HG02642 (cell line): ENCODE measurements at regions not wholly inside any gene's neighbourhood (a gene's known extent, or its start where the extent isn't known, plus 50 kb on each side); places are given as distances from the start of the nearest gene placed in this dataset.
"Not testable (repeated sequence)": the region's sequence is repeated elsewhere in the genome, so short reads cannot be mapped to it uniquely, and the experiment has no call there.

Experiments used
- ATAC-seq: cut with Tn5 transposase; IDR thresholded peaks from one replicate; pipeline ENCODE4 v1.9.1; 2021; ENCODE audit warnings: mild to moderate bottlenecking; ENCODE audit not compliant: unreplicated experiment, poor library complexity

DNA sequence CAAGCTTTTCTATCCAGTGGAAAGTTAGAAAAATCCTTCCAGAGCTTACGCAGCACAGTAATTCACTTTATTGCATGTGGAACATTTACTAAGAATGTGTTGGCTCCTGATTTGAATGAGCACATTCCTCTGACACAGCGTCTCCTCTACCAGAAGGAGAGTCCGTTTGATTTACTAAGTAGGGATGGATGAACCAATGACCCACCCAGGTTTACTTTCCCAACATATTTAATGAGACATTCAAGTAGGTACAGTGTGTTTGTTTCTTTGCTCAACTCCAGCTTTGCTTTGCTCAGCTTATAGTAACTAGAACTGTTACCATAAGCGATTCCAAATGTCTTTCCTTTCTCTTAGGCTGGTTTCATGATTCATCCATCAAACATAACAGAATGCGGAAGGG is 161.7 kb downstream of the SMARCA1 start:
- no peak for ATAC-seq

DNA sequence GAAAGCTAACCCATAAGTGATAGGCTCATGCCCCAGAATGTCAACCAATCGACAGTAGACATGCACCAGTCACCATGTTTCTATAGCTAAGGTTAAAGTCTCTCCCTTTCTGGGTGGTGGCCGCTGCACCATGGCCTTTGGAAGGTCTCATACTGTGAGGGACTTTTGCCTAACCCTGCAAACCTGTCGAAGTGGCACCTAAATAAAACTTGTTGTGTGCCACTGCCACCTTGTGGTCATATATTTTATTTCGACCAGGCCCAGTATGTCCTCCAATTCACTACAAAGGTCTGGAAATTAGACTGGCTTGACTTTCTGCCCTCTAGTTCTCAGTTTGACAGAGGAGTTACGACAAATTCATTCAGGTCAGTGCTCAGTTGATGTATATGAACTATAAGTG is 163.1 kb downstream of the SMARCA1 start:
- ATAC-seq = peak; percentile 80

DNA sequence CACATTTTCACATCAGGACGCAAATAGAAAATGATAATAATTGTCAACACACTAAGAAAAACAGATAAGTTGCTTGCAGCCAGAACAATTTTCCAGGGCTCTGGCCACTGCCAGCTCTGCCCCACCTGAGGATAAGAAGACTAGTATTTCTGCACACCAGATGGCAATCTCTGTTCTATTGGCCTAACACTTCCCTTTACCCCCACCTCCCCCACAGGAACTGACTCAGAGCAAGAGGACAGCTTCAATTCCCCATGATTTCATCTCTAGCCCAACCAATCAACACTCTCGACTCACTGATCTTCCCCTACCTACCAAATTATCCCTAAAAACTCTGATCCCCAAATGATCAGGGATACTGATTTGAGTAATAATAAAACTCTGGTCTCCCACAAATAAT is 164.0 kb downstream of the SMARCA1 start:
- no peak for ATAC-seq

DNA sequence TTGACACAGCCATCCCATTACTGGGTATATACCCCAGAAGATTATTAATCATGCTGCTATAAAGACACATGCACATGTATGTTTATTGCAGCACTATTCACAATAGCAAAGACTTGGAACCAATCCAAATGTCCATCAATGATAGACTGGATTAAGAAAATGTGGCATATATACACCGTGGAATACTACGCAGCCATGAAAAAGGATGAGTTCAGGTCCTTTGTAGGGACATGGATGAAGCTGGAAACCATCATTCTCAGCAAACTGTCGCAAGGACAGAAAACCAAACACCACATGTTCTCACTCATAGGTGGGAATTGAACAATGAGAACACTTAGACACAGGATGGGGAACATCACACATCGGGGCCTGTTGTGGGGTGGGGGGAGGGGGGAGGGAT is 165.9 kb downstream of the SMARCA1 start:
- not testable (repeated sequence) for ATAC-seq

DNA sequence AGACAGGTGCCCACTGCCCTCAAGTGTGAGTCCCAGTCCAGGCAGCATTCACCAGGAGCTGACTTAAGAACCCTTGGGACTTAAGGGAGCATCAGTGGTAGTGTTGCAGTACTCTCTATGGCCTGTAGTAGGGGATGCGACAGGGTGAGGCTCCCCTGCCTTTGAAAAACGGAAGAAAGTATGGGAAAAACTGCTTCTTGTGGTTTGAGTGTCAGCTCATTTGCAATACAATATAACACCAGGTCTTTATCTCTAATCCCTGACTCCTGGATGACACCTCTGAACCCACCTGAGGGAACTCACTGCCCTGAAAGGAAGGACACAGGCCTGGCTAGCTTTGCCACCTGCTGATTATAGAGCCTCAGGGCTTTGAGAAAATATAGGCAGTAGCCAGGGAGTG is 176.0 kb downstream of the SMARCA1 start:
- no peak for ATAC-seq

DNA sequence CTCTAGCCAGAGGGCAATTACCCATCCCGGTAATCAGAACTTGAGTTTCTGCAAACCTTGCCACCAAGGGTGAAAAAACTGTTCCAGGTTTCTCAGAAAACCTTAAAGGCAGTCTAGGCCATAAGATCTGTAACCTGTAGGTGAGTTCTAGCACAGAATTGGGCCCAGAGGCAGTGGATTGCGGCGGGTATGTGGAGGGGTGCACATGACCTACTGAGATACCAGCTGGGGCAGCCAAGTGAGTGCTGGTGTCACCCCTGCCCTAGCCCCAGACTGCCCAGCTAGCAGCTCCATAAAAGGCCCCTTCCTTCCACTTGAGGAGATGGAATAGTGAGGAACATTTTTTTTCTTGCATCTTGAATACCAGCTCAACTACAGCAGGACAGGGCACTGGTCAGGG is 176.7 kb downstream of the SMARCA1 start:
- no peak for ATAC-seq

DNA sequence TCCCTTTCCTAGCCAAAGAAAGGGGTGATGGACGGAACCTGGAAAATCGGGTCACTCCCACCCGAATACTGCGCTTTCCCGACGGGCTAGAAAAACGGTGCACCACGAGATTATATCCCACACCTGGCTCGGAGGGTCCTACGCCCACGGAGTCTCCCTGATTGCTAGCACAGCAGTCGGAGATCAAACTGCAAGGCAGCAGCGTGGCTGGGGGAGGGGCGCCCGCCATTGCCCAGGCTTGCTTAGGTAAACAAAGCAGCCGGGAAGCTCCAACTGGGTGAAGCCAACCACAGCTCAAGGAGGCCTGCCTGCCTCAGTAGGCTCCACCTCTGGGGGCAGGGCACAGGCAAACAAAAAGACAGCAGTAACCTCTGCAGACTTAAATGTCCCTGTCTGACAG is 186.0 kb downstream of the SMARCA1 start:
- not testable (repeated sequence) for ATAC-seq

DNA sequence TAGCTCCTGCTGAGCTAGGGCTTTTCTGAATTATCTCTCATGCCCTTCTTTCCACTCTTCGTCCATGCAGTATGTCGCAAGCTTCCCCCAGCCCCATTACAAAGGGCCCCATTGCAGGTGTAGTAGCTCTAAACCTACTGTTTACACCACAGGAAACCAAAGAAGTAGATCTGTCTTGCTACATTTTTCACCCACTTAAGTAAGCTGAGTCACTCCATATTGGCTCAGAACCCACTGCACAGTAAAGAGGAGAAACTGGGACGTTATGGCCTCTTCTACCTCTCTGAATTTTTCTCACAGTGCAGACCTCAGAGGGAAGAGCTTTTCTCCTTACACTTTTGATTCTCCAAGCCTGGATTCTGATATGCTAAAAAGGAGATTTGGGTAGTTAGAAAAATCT is 200.2 kb downstream of the SMARCA1 start:
- no peak for ATAC-seq

DNA sequence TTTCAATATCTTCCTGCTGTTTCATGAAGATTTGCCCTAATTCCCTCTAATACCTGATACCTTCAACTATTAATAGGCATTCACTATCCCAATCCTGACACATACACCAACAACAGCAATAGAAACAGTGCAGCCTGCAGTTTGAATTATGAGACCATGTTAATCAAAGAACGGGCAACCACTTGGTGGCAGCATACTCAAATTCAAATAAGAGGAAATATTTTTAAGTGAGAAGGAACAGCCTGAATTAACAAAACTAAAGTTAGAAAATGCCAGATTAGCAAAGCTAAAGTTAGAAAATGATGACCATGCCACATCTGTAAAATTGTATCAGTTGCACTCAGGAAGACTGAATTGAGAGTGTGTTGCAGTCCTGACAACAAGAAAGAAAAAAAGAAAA is 204.9 kb downstream of the SMARCA1 start:
- no peak for ATAC-seq

DNA sequence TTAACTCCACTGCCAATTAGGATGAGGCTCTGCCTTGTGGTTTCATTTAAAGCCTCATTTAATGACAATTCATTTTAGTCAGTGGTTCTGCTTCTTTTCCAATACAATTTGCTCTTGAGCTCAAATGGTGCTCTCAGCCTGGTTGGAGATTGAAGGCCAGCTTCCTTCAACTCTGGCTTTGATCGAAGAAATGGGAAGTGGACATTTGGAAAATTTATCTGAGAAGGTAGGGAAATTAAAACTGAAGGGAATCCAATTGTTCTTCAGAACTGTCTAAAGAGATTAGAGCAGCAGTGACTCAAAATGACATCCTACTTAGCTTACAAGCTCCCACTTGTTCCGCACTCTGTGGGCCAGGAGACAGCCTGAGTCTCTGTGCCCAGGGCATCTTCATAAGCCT is 206.8 kb downstream of the SMARCA1 start:
- no peak for ATAC-seq

DNA sequence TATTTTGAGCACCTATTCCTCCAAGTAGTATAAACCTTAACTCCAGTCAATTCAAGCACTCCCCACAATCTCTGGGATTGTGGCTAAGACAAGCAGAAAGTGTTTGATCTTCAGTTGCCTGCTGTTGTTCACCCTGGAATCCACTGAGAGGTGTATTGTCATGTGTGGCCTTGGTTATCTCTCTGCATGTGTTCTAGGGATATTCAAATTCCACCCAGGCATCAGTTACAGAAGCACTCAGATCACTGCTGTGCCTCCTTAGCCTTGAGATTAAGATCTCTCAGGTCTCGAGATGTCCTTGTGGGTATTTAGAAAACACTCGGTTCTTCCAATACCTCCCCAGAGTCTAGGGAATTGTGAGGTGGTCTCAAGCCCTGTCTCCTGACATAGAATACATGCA is 213.3 kb downstream of the SMARCA1 start:
- no peak for ATAC-seq

DNA sequence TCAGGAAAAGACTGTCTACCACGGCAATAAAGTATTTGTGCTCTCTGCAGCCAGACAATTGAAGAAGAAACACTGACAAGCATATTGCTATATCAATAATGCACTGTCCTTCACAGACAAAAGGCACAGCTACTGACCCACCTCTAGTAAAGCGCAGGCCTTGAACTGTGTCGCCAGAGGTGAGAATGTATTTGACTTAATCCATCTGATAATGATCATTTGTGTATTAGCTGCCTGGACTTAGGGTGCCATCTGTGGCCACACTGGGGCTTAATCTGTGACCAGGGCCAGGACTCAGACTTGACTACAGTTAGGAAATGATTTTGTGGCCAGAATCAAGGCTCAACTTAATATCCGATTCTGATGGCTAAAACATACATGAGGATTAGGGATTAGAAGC is 260.4 kb downstream of the SMARCA1 start:
- no peak for ATAC-seq

DNA sequence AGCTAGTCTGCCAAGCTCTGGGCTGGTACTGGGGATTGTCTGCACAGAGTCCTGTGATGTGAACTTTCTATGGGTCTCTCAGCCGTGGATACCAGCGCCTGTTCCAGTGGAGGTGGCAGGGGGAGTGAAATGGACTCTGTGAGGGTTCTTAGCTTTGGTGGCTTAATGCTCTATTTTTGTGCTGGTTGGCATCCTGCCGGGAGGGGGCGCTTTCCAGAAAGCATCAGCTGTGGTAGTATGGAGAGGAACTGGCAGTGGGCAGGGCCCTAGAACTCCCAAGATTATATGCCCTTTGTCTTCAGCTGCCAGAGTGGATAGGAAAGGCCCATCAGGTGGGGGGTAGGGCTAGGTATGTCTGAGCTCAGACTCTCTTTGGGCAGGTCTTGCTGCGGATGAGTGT is 267.8 kb downstream of the SMARCA1 start:
- not testable (repeated sequence) for ATAC-seq

DNA sequence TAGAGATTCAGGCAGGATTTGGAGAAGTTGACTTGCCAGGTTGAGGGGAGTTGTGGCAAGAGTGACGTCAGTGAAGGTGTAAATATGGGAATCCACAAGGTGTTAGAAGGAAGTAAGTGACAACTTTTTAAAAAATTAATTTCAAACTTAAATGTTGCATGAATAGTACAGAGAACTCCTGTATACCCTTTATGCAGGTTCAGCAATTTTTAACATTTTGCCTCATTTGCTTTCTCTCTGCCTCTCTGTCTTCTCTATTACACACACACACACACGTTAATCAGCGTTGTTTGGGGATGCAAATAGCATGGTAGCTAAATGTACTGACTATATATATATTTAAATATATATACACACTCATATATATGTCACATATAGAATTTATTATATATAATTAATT is 273.7 kb downstream of the SMARCA1 start:
- ATAC-seq = no peak

DNA sequence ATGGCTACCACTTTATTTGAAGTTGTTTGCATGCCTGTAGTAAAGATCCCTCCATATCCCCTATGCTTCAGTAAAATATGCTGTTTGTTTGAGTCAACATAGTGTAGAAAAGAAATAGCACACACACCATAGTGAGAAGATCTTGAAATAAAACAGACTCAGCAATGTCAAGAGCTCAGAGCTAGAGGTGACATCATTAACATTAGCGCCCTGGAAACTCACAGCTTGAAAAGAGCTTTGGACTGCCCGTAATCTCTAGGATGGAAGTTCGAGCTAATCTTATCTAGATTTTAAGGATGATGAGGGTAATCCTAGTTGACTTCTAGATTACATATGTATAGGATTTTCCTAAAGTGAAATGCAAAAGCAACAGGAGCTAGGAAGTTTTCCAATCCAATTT is 275.6 kb downstream of the SMARCA1 start:
- no peak for ATAC-seq

DNA sequence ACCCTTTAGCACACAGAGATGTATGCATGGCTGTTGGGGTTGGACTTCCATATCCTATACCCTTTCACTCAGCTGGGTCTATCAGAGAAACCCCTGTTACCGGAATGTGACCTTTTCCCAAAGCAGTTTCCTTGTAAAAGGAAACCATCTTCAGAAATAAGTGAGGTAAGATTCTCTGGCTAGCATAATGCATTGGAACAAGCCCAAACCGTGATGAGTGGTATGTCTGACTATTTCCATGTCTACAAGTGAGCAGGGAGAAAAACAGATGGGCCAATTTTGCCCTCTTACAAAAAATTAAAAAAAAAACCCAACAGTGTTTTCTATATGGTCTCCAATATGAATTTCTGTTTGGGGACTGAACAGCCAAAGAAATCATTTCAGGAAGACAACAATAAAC is 283.9 kb downstream of the SMARCA1 start:
- no peak for ATAC-seq

DNA sequence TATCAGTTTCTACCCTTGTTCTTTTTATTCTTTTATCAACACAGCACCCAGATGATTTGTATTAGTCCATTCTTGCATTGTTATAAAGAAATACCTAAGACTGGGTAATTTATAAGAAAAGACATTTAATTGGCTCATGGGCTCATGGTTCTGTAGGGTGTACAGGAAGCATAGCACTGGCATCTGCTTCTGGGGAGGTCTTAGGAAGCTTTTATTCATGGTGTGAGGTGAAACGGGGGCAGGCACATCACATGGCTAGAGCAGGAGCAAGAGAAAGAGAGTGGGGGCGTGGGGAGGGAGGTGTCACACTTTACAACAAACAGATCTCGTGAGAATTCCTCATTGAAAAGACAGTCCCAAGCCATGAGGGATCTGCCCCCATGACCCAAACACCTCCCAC is 285.3 kb downstream of the SMARCA1 start:
- no peak for ATAC-seq

DNA sequence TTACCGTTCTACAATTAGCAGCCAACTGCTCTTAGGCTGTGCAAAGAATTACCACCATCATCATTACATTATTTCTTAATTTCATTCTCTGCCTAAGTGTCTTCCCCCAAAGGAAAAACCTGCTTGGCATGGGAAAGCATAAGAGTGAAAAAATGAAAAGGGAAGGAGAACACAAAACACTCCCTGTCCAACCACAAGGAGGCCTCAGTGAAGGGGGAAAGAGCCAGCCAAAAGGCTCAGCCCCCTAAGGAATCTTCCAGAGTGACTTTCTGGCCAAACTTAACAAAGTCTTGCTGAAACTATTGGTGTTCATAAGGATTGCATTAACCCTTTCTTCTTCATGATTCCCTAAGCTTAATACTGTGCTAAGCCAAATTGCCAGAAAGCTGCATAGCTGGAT is 287.4 kb downstream of the SMARCA1 start:
- no peak for ATAC-seq

DNA sequence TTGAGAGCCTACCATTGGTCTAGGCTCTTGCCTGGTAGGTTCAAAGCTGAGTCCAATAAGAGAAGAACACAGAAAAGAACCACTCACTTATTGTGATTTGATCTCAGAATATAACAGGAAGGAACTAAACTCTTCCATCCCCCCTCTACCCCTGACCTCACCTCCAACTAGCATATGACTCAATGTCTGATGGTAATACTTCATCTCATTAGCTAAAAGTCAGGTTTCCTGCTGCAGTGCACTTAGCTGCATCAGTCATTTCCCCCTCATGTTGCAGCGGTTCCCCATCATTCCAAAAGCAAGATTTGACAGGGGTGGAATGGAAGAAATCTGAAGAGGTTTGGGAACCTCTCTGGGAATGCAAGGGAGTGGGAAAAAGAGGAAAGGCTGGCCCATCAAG is 289.5 kb downstream of the SMARCA1 start:
- ATAC-seq = no peak

DNA sequence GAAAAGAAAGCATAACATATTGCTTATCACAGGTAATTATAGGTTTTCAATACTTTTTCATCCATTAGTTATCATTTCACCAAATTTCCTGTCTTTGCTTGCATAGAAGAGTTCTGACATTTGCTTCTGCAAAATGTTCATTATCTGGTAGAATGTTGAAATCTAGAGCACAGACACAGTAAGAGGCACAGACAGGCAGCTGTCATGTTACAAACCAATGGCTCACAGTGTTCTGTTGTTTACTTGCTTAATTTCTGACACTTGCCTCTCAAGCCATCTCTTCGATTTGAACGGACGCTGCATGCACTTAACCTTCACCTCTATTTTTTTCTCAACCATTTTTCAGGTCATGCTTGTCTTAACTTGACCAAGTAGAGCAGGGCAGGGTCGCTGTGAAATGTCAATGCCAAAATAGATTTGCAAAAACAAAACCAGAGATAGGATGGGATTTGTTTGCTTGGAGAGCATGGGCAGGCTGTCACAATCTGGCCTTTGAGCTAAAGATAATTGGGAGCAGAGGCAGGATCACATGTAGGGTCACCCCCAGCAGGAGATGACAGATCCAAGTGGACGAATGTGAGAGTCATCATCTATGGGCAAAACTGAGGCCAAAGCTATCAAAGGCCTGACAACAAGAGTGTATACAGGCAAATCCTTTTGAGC is 292.3 kb downstream of the SMARCA1 start:
- no peak for ATAC-seq

DNA sequence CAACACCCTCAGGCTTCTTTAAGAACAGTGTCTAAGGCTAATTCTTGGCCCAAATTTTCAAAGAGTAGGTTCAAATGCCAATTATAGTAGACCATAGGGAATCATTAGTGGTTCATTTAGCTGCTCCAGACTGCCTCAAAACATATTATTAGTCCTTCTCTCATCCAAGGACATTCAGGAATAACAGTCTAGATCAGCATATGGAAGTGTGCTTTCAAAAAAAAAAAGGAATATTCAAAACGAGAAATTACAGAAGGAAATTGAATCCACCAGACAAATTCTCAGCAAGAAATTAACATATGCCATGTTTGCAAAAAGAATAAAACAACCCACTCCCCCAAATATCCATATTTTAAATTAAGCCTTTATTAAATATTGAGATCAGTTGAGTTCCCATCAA is 293.1 kb downstream of the SMARCA1 start:
- no peak for ATAC-seq

DNA sequence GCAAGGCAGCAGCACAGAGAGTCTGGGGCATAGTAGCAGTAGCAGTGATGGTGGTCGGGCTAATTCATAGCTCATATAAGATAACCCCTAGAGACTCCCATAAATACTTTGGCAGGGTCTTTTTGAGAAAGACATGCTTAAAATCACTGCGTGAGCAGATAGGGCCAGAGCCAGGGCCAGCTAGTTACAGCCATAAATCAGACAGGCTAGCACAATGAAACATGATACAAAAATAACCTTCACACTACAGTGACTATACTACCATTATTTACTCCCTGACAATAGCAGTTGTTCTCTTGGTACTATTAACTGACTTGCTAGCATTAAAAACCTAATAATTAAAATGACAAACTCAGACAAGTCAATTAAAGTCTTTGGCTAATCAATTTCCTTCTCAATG is 295.9 kb downstream of the SMARCA1 start:
- no peak for ATAC-seq

DNA sequence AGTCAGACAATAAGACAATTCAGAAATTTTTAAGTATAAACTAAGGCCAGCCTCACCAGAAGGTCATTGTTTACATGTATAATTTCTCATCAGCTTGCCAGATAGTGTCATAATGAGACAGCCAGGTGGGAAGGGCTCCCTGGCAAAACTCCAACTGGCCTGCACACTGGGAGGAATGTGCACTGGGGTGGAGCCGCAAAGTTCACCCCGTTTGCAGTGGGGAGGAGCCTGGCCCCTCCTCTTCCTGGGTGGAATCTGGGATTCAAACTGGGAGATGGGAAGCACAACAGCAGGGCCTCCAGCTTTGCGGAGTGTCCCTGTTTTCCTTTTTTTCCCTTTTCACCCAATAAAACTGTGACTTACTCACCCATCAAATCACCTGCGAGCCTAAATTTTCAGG is 329.9 kb downstream of the SMARCA1 start:
- ATAC-seq = no peak
